Panc1 (cell line): ENCODE measurements at regions not wholly inside any gene's neighbourhood (a gene's known extent, or its start where the extent isn't known, plus 50 kb on each side); places are given as distances from the start of the nearest gene placed in this dataset.

ENCODE experiments used
- ATAC-seq: fragments of 200-7000 bp; cut with Tn5 transposase; 2 replicates; pipeline ENCODE4 v1.9.1; 2020; ENCODE audit warnings: mild to moderate bottlenecking, moderate library complexity
- BruUV-seq: library from RNA; stranded (reverse); fragments of 400-500 nt; replicated peaks from 2 replicates; lab custom pipeline; 2021; lab: Mats Ljungman, UMichigan
- CTCF ChIA-PET: fragments of 300-600 bp; sonication (Branson Sonifier 250); formaldehyde crosslinking; loops from one replicate; lab custom pipeline; 2022; ENCODE audit warnings: antibody characterized with exemption; lab: Charles Lee
- POLR2A ChIA-PET: fragments of 300-600 bp; sonication (Branson Sonifier 250); formaldehyde crosslinking; loops from one replicate; lab custom pipeline; 2022; ENCODE audit warnings: antibody characterized with exemption; lab: Charles Lee
- DNase-seq: peaks from one replicate; pipeline ENCODE4 v3.0.0-alpha.2; 2010; ENCODE audit warnings: low read depth, low spot score
- H3K27ac ChIP-seq: 2 replicates; pipeline ENCODE4 v1.5.1; 2011; ENCODE audit warnings: mild to moderate bottlenecking, low read length, inconsistent platforms
- H3K27me3 ChIP-seq: fragments of 200-500 bp; sonication (Bioruptor generic); 2 replicates; pipeline ENCODE4 v1.6.0; 2014; ENCODE audit warnings: low read length, inconsistent platforms; ENCODE audit not compliant: control insufficient read depth, insufficient read depth
- H3K36me3 ChIP-seq: fragments of 200-500 bp; sonication (Bioruptor generic); 2 replicates; pipeline ENCODE4 v1.5.1; 2014; ENCODE audit warnings: inconsistent platforms, mild to moderate bottlenecking, low read length, moderate library complexity; ENCODE audit not compliant: control insufficient read depth, insufficient read depth
- H3K4me1 ChIP-seq: 2 replicates; pipeline ENCODE4 v1.5.1; 2011; ENCODE audit warnings: inconsistent platforms, mild to moderate bottlenecking, low read length, moderate library complexity; ENCODE audit not compliant: control insufficient read depth, insufficient read depth
- H3K4me3 ChIP-seq, 2 experiments: 2 replicates each; pipeline ENCODE4 v1.5.1; 2011 to 2012; ENCODE audit warnings: low read depth in 2 of 2, low read length in 2 of 2, mild to moderate bottlenecking in 2 of 2, inconsistent platforms in 1 of 2, moderate library complexity in 1 of 2
- H3K9me3 ChIP-seq: fragments of 200-500 bp; sonication (Bioruptor generic); 2 replicates; pipeline ENCODE4 v1.5.1; 2014; ENCODE audit warnings: low read depth, mild to moderate bottlenecking, inconsistent platforms, low read length, moderate library complexity; ENCODE audit not compliant: control insufficient read depth, insufficient read depth
- POLR2AphosphoS5 ChIP-seq: IDR thresholded peaks from 2 replicates; pipeline ENCODE4 v1.6.1; 2012; ENCODE audit warnings: mild to moderate bottlenecking, low read depth, low read length, moderate library complexity
- SIN3A ChIP-seq: IDR thresholded peaks from 2 replicates; pipeline ENCODE4 v1.6.1; 2012; ENCODE audit warnings: low read depth, mild to moderate bottlenecking, low read length, moderate library complexity, borderline replicate concordance; ENCODE audit not compliant: insufficient read depth
- TCF7L2 ChIP-seq: IDR thresholded peaks from 2 replicates; pipeline ENCODE4 v1.6.1; 2011; ENCODE audit warnings: mild to moderate bottlenecking, low read depth, low read length, inconsistent platforms
- in situ Hi-C: cut with HindIII; loops from 2 replicates; pipeline ENCODE4 v1.10.0; 2016; ENCODE audit warnings: low sequenced_read_pairs, low pct_unique_long_range_greater_than_20kb
- intact Hi-C: fragments of 100-400 bp; cut with micrococcal nuclease; formaldehyde crosslinking; loops from one replicate; pipeline ENCODE4 v1.10.0; 2022; ENCODE audit not compliant: unreplicated experiment
- TF ChIP-seq, protein P1 (sequence below), 2 experiments: IDR thresholded peaks; 2 replicates each; pipeline ENCODE4 v1.6.1; 2011 to 2012; ENCODE audit warnings: low read depth in 2 of 2, control low read depth in 1 of 2, low read length in 1 of 2, mild to moderate bottlenecking in 1 of 2, moderate library complexity in 1 of 2; ENCODE audit not compliant: insufficient read depth in 1 of 2
- TF ChIP-seq, protein P2 (sequence below): fragments of 450-650 bp; IDR thresholded peaks from 2 replicates; pipeline ENCODE4 v1.5.1; 2017; ENCODE audit warnings: mild to moderate bottlenecking

DNA sequence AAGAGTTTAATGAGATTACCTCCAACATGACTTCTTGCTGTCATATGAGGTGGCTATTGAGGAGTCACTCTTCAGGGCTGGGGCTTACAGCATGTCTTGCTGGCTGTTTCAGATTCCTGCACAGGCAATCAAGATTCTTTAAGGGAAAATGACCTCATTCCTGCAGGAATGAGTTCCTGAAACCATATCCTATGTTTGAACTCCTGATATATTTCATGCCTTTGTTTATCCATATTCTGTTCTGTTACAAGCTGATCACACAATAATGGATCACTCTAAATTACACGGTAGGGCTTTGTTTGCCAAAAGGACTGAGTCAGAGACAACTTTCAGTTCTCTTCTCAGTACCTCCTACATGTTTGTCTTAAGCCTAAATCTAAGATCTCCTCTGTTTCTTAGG lies 879.8 kb upstream of the PIK3C3 start:
- in situ Hi-C loops = no loop called here
- Histone ChIP-seq H3K4me1 (no peaks in the 10 kb centered on the region), H3K27ac (no peak overlapping the region), H3K9me3 (no peaks in the 10 kb centered on the region), H3K4me3 (no peak overlapping the region), H3K36me3 (no peaks in the 10 kb centered on the region), H3K27me3 (no peaks in the 10 kb centered on the region)
- BruUV-seq = no TSS peak
- ChIA-PET CTCF (no interaction called here), POLR2A (interaction anchor here (0.6 kb wide), 1 partner anchor 876 kb away, joined by 5 read pairs; no protein-coding TSS in a partner anchor)
- TF ChIP-seq TCF7L2 (no peak), SIN3A (no peak), POLR2AphosphoS5 (no peak)
- TF ChIP-seq, protein P1, sequence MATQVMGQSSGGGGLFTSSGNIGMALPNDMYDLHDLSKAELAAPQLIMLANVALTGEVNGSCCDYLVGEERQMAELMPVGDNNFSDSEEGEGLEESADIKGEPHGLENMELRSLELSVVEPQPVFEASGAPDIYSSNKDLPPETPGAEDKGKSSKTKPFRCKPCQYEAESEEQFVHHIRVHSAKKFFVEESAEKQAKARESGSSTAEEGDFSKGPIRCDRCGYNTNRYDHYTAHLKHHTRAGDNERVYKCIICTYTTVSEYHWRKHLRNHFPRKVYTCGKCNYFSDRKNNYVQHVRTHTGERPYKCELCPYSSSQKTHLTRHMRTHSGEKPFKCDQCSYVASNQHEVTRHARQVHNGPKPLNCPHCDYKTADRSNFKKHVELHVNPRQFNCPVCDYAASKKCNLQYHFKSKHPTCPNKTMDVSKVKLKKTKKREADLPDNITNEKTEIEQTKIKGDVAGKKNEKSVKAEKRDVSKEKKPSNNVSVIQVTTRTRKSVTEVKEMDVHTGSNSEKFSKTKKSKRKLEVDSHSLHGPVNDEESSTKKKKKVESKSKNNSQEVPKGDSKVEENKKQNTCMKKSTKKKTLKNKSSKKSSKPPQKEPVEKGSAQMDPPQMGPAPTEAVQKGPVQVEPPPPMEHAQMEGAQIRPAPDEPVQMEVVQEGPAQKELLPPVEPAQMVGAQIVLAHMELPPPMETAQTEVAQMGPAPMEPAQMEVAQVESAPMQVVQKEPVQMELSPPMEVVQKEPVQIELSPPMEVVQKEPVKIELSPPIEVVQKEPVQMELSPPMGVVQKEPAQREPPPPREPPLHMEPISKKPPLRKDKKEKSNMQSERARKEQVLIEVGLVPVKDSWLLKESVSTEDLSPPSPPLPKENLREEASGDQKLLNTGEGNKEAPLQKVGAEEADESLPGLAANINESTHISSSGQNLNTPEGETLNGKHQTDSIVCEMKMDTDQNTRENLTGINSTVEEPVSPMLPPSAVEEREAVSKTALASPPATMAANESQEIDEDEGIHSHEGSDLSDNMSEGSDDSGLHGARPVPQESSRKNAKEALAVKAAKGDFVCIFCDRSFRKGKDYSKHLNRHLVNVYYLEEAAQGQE (IDR thresholded peaks at IDR 0.05; ENCODE audit: insufficient read depth in 1 of 2, low read depth in 2 of 2, low read length in 1 of 2) = no peak
- TF ChIP-seq, protein P2, sequence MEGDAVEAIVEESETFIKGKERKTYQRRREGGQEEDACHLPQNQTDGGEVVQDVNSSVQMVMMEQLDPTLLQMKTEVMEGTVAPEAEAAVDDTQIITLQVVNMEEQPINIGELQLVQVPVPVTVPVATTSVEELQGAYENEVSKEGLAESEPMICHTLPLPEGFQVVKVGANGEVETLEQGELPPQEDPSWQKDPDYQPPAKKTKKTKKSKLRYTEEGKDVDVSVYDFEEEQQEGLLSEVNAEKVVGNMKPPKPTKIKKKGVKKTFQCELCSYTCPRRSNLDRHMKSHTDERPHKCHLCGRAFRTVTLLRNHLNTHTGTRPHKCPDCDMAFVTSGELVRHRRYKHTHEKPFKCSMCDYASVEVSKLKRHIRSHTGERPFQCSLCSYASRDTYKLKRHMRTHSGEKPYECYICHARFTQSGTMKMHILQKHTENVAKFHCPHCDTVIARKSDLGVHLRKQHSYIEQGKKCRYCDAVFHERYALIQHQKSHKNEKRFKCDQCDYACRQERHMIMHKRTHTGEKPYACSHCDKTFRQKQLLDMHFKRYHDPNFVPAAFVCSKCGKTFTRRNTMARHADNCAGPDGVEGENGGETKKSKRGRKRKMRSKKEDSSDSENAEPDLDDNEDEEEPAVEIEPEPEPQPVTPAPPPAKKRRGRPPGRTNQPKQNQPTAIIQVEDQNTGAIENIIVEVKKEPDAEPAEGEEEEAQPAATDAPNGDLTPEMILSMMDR = no peak
- ATAC-seq (no peak), DNase-seq (no peak)
- intact Hi-C loops = no loop called here

DNA sequence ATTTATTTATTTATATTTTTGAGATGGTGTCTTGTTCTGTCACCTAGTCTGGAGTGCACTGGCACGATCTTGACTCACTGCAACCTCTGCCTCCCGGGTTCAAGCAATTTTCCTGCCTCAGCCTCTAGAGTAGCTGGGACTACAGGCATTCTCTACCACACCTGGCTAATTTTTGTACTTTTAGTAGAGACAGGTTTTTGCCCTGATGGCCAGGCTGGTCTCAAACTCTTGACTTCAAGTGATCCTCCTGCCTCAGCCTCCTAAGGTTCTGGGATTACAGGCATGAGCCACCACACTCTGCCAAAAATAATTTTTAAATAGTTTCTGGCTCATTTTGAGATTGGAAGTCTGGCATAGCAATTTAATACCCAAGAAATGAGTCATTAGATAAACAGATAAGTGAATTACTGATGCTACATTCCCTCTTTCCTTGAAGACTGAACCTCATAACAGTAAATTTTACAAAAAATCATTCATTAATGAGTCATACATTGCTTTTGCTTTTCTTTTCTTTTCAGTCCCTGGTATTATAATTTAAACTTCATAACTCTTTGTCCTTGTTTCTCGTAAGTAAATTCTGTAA lies 881.6 kb upstream of the PIK3C3 start:
- no TSS peak for BruUV-seq
- in situ Hi-C loops (no loop called here), intact Hi-C loops (no loop called here)
- no peaks in the 10 kb centered on the region for H3K4me1 ChIP-seq
- DNase-seq = no peak
- TF ChIP-seq TCF7L2 = no peak
- no peak for TF ChIP-seq POLR2AphosphoS5
- no peak for TF ChIP-seq SIN3A
- TF ChIP-seq, protein P2 = no peak
- TF ChIP-seq, protein P1 (IDR thresholded peaks at IDR 0.05; ENCODE audit: insufficient read depth in 1 of 2, low read depth in 2 of 2, low read length in 1 of 2) = no peak
- CTCF ChIA-PET = no interaction called here
- no peaks in the 10 kb centered on the region for H3K36me3 ChIP-seq
- no peak for ATAC-seq
- no peak overlapping the region for H3K4me3 ChIP-seq
- no peak overlapping the region for H3K27ac ChIP-seq
- H3K27me3 ChIP-seq = no peaks in the 10 kb centered on the region
- no peaks in the 10 kb centered on the region for H3K9me3 ChIP-seq
- POLR2A ChIA-PET = no interaction called here
